ENCODE measurements at regions not wholly inside any gene's neighbourhood (a gene's known extent, or its start where the extent isn't known, plus 50 kb on each side); places are given as distances from the start of the nearest gene placed in this dataset.
"Not testable (repeated sequence)": the region's sequence is repeated elsewhere in the genome, so short reads cannot be mapped to it uniquely, and the experiment has no call there.

DNA sequence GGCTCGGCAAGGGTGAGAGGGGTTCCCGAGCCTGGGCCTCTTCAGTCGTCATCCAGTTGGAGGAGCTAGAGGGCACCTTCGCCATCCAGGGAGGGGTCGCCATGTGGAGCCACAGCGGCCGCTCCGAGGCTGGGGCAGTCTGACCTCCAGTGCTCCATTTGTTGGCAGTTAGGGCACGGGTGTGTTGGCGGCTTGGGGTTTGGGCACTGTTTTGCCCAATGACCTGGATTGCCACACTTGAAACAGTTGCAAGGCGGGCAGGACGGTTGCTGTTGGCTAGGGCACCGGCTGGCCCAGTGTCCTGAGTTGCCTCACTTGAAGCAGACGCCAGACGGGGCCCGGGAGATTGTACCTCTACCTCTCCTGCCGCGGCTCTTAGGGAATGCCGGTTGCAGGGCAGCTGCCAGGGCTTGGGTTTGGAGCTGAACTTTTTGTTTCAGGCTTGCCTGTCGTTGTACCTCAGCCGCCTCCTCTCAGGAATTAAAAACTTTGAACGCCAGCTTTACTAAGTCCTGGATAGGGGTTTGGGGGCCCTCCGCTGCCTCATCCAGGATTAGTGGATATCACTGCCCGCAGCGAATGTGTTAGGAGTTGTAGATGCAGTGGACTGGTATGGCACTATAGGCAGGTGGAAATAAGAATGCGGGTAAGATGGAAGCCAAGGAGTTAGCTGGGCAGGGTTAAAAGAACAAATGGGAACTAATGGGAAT, 639.9 kb upstream of the DPP6 start:
- H3K4me3 ChIP-seq (ENCODE audit: low read length); DNase-seq (ENCODE audit: low read depth): not testable (repeated sequence)

DNA sequence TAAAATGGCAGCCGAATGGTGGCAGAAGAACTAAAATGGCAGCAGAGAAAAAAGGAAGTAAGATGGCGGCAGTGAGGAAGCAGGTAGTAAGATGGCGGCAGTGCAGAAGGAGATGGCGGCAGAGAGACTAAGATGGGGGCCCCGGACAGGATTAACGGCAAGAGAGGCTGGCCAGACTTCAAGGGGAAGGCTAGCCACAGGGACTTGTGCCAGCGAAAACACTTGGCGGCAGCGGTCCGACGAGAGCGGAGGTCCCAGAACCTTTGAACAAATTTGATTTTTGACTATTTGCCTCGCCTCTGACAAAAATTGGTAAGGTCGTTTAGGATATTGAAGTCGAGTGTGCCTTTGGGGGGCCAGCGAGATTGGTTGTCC, 639.4 kb upstream of the DPP6 start:
- not testable (repeated sequence) for H3K4me3 ChIP-seq (ENCODE audit: low read length)

DNA sequence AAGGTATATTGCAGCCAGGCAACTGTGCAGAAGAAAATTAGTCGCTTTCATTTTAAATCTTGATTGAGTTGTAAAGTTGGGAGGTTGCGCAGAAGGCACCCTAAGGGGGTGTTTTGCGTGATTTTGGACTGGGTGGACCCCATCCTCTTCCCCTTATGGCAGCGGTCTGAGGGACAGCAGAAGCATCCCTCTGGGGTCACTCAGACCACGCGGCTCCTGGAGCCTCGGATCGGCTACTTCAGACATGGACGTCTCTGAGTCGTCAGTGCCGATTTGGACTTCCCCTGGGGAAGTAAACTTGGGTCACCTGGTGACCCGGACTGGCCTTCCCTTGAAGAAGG, 639.0 kb upstream of the DPP6 start:
- no peak overlapping the region for H3K4me3 ChIP-seq (ENCODE audit: low read length)
- no peak for DNase-seq (ENCODE audit: low read depth)
- no peak for TF ChIP-seq CTCF (IDR thresholded peaks at IDR 0.05; ENCODE audit: insufficient read depth, low read depth, low read length, missing control alignments)

More for the DNA sequence above, 639.4 kb upstream of the DPP6 start:
- DNase-seq (ENCODE audit: low read depth), result not testable (repeated sequence)

GRCh38 chr7:153413540-153414287, 638.5 kb upstream of the DPP6 start:
- H3K4me3 ChIP-seq (ENCODE audit: low read length), result no peak overlapping the region
- no peak for TF ChIP-seq CTCF (IDR thresholded peaks at IDR 0.05; ENCODE audit: insufficient read depth, low read depth, low read length, missing control alignments)
- DNase-seq (ENCODE audit: low read depth), result no peak

DNA sequence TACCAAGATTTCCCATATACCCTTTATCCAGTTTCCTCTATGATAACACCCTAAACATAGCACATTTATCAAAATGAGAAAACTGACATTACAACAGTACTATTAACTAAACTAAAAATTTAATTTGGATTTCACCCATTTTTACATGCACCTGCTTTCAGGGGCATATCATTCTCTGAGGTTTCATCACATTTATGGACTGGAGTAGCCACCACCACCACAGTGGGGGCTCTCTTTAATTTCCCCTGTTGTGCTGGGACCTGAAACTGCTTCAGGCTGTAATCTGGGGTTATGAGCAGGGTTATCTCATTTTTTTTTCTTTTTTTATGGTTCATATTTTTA, 637.9 kb upstream of the DPP6 start:
- no peak overlapping the region for H3K4me3 ChIP-seq (ENCODE audit: low read length)
- no peak for TF ChIP-seq CTCF (IDR thresholded peaks at IDR 0.05; ENCODE audit: insufficient read depth, low read depth, low read length, missing control alignments)
- DNase-seq (ENCODE audit: low read depth), result no peak

- no peak for DNase-seq (ENCODE audit: low read depth)
- TF ChIP-seq CTCF (IDR thresholded peaks at IDR 0.05; ENCODE audit: insufficient read depth, low read depth, low read length, missing control alignments), result no peak
- no peak overlapping the region for H3K4me3 ChIP-seq (ENCODE audit: low read length)
Measured at GRCh38 chr7:153415632-153416031, 636.6 kb upstream of the DPP6 start.

DNA sequence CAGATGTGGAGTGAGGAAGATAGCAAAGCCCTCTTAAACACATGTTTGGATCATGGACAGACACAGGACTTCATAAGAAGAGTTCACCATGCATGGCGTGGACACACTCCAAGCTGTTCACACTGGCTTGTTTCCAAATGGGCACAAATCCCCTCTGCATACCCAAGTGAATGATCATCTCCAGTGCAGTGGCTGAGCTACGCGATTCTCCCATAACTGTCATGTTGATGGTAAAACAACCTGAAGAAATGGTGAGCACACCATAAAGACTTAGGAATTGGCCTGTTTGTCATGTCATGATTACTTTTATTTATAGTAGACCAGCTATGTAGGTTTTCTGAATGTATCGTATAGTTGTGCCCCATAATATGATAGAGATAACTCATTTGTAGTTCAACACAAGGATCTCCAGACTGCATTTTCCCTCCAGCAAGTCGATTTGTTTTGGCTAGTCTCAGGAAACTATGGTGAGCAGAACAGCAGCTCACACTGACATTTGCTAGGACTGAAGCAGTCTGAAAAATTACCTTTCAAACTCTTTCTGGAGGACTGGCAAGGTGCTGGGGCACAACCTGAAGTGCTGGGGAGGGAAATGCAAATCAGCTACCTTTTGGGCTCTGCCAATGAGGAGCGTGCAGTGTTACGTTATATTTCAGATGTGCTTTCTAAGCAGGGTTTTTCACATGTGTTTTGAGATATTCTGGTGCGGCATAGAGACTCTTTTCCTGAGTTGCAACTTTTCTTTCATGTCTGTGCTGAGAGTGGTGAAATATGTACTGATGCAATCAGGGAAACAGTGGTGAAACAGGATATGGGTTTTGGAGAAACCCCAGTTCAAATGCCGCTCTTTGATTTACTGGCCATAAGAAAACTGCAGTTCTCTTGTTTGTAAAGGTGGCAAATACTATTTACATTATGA, 629.6 kb upstream of the DPP6 start:
- H3K4me3 ChIP-seq (ENCODE audit: low read length), result no peak overlapping the region
- DNase-seq (ENCODE audit: low read depth), result no peak
- no peak for TF ChIP-seq CTCF (IDR thresholded peaks at IDR 0.05; ENCODE audit: insufficient read depth, low read depth, low read length, missing control alignments)

All from epithelial cell of esophagus (primary cell).